ENCODE measurements at regions not wholly inside any gene's neighbourhood (a gene's known extent, or its start where the extent isn't known, plus 50 kb on each side); places are given as distances from the start of the nearest gene placed in this dataset.

GRCh38 chr2:120677221-120677620 is 58.4 kb upstream of the GLI2 start:
- no peak for ATAC-seq
- CTCF ChIA-PET, result interaction anchor here (0.9 to 2.9 kb wide), 2 partner anchors 334 to 568 kb away, joined by 3 to 9 read pairs; no protein-coding TSS in a partner anchor
- POLR2A ChIA-PET, result no interaction called here

GRCh38 chr2:120677696-120678247 is 57.9 kb upstream of the GLI2 start:
- POLR2A ChIA-PET, result no interaction called here
- no peaks in the 10 kb centered on the region for H3K4me1 Mint-ChIP-seq (ENCODE audit: low read depth)
- no peak overlapping the region for H3K4me3 Mint-ChIP-seq
- H3K9me3 Mint-ChIP-seq (ENCODE audit: insufficient read depth), result no peaks in the 10 kb centered on the region
- peaks cover 16% of the 10 kb centered on the region for H3K27me3 Mint-ChIP-seq (ENCODE audit: low read depth)
- no peak for ATAC-seq
- DNase-seq, result no peak
- no peak overlapping the region for H3K27ac Mint-ChIP-seq
- CTCF ChIA-PET, result interaction anchor here (0.9 to 2.9 kb wide), 3 partner anchors 124 to 568 kb away, joined by 3 to 9 read pairs (median 3); no protein-coding TSS in a partner anchor
- H3K36me3 Mint-ChIP-seq (ENCODE audit: low read depth), result no peaks in the 10 kb centered on the region

More at GRCh38 chr2:120677221-120677620, 58.4 kb upstream of the GLI2 start:
- Mint-ChIP-seq H3K27ac (no peak overlapping the region), H3K4me3 (no peak overlapping the region), H3K36me3 (ENCODE audit: low read depth) (no peaks in the 10 kb centered on the region), H3K4me1 (ENCODE audit: low read depth) (no peaks in the 10 kb centered on the region), H3K27me3 (ENCODE audit: low read depth) (peaks cover 16% of the 10 kb centered on the region), H3K9me3 (ENCODE audit: insufficient read depth) (no peaks in the 10 kb centered on the region)
- no peak for DNase-seq

- peaks cover 16% of the 10 kb centered on the region for H3K27me3 Mint-ChIP-seq (ENCODE audit: low read depth)
- H3K4me1 Mint-ChIP-seq (ENCODE audit: low read depth), result no peaks in the 10 kb centered on the region
- no peaks in the 10 kb centered on the region for H3K36me3 Mint-ChIP-seq (ENCODE audit: low read depth)
- POLR2A ChIA-PET, result no interaction called here
- no peak for DNase-seq
- H3K4me3 Mint-ChIP-seq, result no peak overlapping the region
- no peaks in the 10 kb centered on the region for H3K9me3 Mint-ChIP-seq (ENCODE audit: insufficient read depth)
- H3K27ac Mint-ChIP-seq, result no peak overlapping the region
- CTCF ChIA-PET, result interaction anchor here (0.9 to 2.9 kb wide), 3 partner anchors 125 to 569 kb away, joined by 3 to 9 read pairs (median 3); no protein-coding TSS in a partner anchor
- no peak for ATAC-seq
Observed at GRCh38 chr2:120678251-120678650, 57.4 kb upstream of the GLI2 start.

- Mint-ChIP-seq H3K27ac (no peak overlapping the region), H3K4me3 (no peak overlapping the region), H3K27me3 (ENCODE audit: low read depth) (peaks cover 16% of the 10 kb centered on the region), H3K4me1 (ENCODE audit: low read depth) (peaks cover 2% of the 10 kb centered on the region), H3K36me3 (ENCODE audit: low read depth) (no peaks in the 10 kb centered on the region), H3K9me3 (ENCODE audit: insufficient read depth) (no peaks in the 10 kb centered on the region)
- ChIA-PET POLR2A (no interaction called here), CTCF (interaction anchor here (1.2 to 2.9 kb wide), 2 partner anchors 126 to 335 kb away, joined by 3 to 9 read pairs; no protein-coding TSS in a partner anchor)
- DNase-seq (no peak), ATAC-seq (no peak)
Observed at GRCh38 chr2:120678926-120679325, 56.7 kb upstream of the GLI2 start.

GRCh38 chr2:120679526-120679925 is 56.1 kb upstream of the GLI2 start:
- DNase-seq (no peak), ATAC-seq (no peak)
- ChIA-PET POLR2A (no interaction called here), CTCF (interaction anchor here (2.9 kb wide), 1 partner anchor 336 kb away, joined by 9 read pairs; no protein-coding TSS in a partner anchor)
- H3K9me3 Mint-ChIP-seq (ENCODE audit: insufficient read depth), result no peaks in the 10 kb centered on the region
- H3K4me3 Mint-ChIP-seq, result no peak overlapping the region
- H3K36me3 Mint-ChIP-seq (ENCODE audit: low read depth), result no peaks in the 10 kb centered on the region
- H3K4me1 Mint-ChIP-seq (ENCODE audit: low read depth), result peaks cover 2% of the 10 kb centered on the region
- no peak overlapping the region for H3K27ac Mint-ChIP-seq
- H3K27me3 Mint-ChIP-seq (ENCODE audit: low read depth), result peaks cover 16% of the 10 kb centered on the region

DNA sequence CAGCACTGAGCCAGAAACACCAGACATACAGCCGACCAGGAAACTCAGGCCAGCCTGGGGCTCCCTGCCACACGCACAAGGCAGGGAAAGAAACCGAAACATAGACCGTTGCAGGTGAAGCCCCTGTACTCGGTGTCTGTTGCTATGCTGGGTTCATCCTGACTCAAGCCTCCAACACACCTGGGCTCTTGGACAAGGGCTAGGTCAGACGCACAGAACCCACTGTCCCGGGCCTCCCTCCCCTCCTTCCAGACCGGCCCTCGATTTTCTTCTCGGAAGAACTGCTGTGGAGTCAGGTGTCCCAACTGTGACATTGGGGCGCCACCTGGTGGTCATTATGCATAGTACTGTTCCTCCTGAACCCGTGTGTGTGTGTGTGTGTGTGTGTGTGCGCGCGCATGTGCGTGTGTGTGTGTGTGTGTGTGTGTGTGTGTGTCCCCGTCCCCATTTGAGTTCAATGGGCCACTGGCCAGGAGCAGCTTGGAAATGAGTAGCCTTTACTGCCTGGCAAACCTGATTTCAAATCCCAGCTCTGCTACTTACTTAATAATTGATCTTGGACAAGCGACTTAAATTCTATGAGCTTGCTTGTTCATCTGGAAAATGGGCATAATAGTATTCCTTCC is 55.4 kb upstream of the GLI2 start:
- no peak overlapping the region for H3K27ac Mint-ChIP-seq
- POLR2A ChIA-PET, result no interaction called here

DNA sequence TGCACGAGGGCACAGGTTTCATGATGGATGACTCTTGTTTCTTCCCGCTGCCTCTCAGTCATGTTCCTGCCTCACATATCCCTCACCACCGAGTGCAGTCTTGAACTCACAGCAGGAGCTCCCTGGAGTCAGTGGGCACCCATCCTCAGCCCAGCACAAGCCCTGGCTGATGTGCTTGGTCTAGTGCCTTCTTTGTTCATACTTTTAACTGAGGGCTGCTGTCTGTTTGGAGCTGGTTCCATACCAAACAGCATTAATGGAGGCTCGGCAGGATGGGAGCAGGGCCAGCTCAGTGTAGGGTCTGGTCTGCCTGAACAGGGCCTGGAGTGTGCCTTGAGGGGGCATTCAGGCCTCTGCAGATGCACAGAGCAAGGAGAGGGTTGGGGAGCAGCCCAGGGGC is 54.5 kb upstream of the GLI2 start:
- H3K4me1 Mint-ChIP-seq (ENCODE audit: low read depth), result peaks cover 2% of the 10 kb centered on the region
- POLR2A ChIA-PET, result no interaction called here
- no peak overlapping the region for H3K4me3 Mint-ChIP-seq
- no peak for DNase-seq
- H3K36me3 Mint-ChIP-seq (ENCODE audit: low read depth), result no peaks in the 10 kb centered on the region
- H3K27ac Mint-ChIP-seq, result no peak overlapping the region
- ATAC-seq, result no peak
- CTCF ChIA-PET, result interaction anchor here (0.7 to 1.7 kb wide), 11 partner anchors 8 to 1038 kb away, joined by 3 to 11 read pairs (median 3); no protein-coding TSS in a partner anchor
- no peaks in the 10 kb centered on the region for H3K9me3 Mint-ChIP-seq (ENCODE audit: insufficient read depth)
- peaks cover 16% of the 10 kb centered on the region for H3K27me3 Mint-ChIP-seq (ENCODE audit: low read depth)

More for the DNA sequence above, 55.4 kb upstream of the GLI2 start:
- peaks cover 2% of the 10 kb centered on the region for H3K4me1 Mint-ChIP-seq (ENCODE audit: low read depth)
- CTCF ChIA-PET, result interaction anchor here (0.6 to 1.7 kb wide), 15 partner anchors 9 to 1765 kb away, joined by 3 to 11 read pairs (median 3); no protein-coding TSS in a partner anchor
- peaks cover 16% of the 10 kb centered on the region for H3K27me3 Mint-ChIP-seq (ENCODE audit: low read depth)
- H3K4me3 Mint-ChIP-seq, result no peak overlapping the region
- ATAC-seq (peak; percentile 86), DNase-seq (peak; percentile 84)
- no peaks in the 10 kb centered on the region for H3K9me3 Mint-ChIP-seq (ENCODE audit: insufficient read depth)
- no peaks in the 10 kb centered on the region for H3K36me3 Mint-ChIP-seq (ENCODE audit: low read depth)

DNA sequence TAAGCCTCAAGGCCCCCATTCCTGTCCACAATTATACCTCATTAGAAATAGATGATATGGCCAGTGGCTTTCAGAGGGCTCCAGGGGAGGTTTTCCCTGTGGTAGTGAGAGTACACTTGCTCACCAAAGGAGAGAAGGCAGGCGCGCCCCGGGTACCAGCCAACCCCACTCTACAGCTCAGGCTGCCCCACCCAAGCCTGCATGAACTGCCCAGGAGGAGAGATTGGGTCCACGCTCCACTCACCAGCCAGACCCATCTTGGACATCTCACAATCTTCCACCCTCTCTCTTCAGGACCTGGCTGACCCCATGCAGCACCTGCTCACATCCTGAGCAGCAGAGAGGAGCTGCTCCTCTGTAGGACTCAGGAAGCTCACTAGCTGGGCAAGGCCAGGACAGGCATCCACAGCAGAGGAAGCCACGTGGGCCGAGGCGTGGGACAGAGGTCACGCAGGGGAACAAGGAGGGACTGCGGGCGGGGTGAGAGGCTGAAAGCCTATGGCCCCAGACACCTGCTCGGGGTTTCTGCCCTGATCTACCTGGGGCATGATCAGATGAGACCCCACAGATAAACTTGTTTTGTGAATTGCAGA is 53.9 kb upstream of the GLI2 start:
- Mint-ChIP-seq H3K27ac (no peak overlapping the region), H3K27me3 (ENCODE audit: low read depth) (peaks cover 11% of the 10 kb centered on the region), H3K4me3 (no peak overlapping the region), H3K36me3 (ENCODE audit: low read depth) (no peaks in the 10 kb centered on the region), H3K4me1 (ENCODE audit: low read depth) (peaks cover 2% of the 10 kb centered on the region), H3K9me3 (ENCODE audit: insufficient read depth) (no peaks in the 10 kb centered on the region)
- no peak for DNase-seq
- no peak for ATAC-seq
- CTCF ChIA-PET, result interaction anchor here (1.6 to 1.7 kb wide), 2 partner anchors 13 to 338 kb away, joined by 10 to 11 read pairs; no protein-coding TSS in a partner anchor
- POLR2A ChIA-PET, result interaction anchor here (0.5 kb wide), 1 partner anchor 362 kb away, joined by 3 read pairs; no protein-coding TSS in a partner anchor

- ATAC-seq (no peak), DNase-seq (no peak)
- Mint-ChIP-seq H3K9me3 (ENCODE audit: insufficient read depth) (no peaks in the 10 kb centered on the region), H3K27me3 (ENCODE audit: low read depth) (peaks cover 9% of the 10 kb centered on the region), H3K4me3 (no peak overlapping the region), H3K4me1 (ENCODE audit: low read depth) (peaks cover 2% of the 10 kb centered on the region), H3K27ac (no peak overlapping the region), H3K36me3 (ENCODE audit: low read depth) (no peaks in the 10 kb centered on the region)
- POLR2A ChIA-PET, result no interaction called here
- CTCF ChIA-PET, result no interaction called here
Observed at GRCh38 chr2:120682654-120683053, 53.0 kb upstream of the GLI2 start.

DNA sequence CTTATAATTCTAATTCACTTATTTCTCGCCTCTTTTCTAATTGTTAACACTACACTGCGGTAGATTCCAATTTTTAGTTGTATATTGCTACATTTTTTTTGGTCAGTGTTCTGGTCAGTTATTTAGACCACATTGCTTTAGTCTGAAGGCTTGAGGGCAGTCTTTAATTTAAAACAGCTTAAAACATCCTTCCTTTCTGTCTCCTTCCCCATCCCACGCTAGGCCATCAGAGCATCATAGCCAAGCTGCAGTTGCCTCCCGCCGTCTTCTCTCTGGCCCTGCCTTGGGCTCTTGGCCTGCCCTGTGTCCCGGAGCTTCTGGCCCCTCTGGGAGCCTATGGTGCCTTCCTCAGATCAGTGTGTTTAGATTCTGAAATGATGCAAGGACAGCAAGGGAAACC is 52.6 kb upstream of the GLI2 start:
- no peak overlapping the region for H3K4me3 Mint-ChIP-seq
- no peaks in the 10 kb centered on the region for H3K9me3 Mint-ChIP-seq (ENCODE audit: insufficient read depth)
- H3K27ac Mint-ChIP-seq, result no peak overlapping the region
- ChIA-PET POLR2A (no interaction called here), CTCF (no interaction called here)
- ATAC-seq (no peak), DNase-seq (no peak)
- H3K36me3 Mint-ChIP-seq (ENCODE audit: low read depth), result no peaks in the 10 kb centered on the region
- peaks cover 7% of the 10 kb centered on the region for H3K27me3 Mint-ChIP-seq (ENCODE audit: low read depth)
- H3K4me1 Mint-ChIP-seq (ENCODE audit: low read depth), result peaks cover 2% of the 10 kb centered on the region

GRCh38 chr2:120683701-120684100 is 52.0 kb upstream of the GLI2 start:
- Mint-ChIP-seq H3K27me3 (ENCODE audit: low read depth) (peaks cover 4% of the 10 kb centered on the region), H3K9me3 (ENCODE audit: insufficient read depth) (no peaks in the 10 kb centered on the region), H3K36me3 (ENCODE audit: low read depth) (no peaks in the 10 kb centered on the region), H3K27ac (no peak overlapping the region), H3K4me1 (ENCODE audit: low read depth) (peaks cover 2% of the 10 kb centered on the region), H3K4me3 (no peak overlapping the region)
- ATAC-seq, result no peak
- DNase-seq, result no peak
- ChIA-PET CTCF (no interaction called here), POLR2A (no interaction called here)
